Neuron (in vitro differentiated cells): ENCODE measurements at regions not wholly inside any gene's neighbourhood (a gene's known extent, or its start where the extent isn't known, plus 50 kb on each side); places are given as distances from the start of the nearest gene placed in this dataset.
"Not testable (repeated sequence)": the region's sequence is repeated elsewhere in the genome, so short reads cannot be mapped to it uniquely, and the experiment has no call there.

Experiments
- H2AFZ ChIP-seq: one replicate; pipeline ENCODE4 v1.6.1; 2013; ENCODE audit warnings: low read depth, mild to moderate bottlenecking, inconsistent platforms, low read length, moderate library complexity
- H3K27me3 ChIP-seq: one replicate; pipeline ENCODE4 v1.6.1; 2013; ENCODE audit warnings: low read length; ENCODE audit not compliant: insufficient read depth
- H3K36me3 ChIP-seq: one replicate; pipeline ENCODE4 v1.6.1; 2013; ENCODE audit warnings: low read length; ENCODE audit not compliant: insufficient read depth
- H3K4me1 ChIP-seq: one replicate; pipeline ENCODE4 v1.6.1; 2013; ENCODE audit warnings: low read length; ENCODE audit not compliant: insufficient read depth
- H3K4me3 ChIP-seq: 2 replicates; pipeline ENCODE4 v1.5.1; 2013; ENCODE audit warnings: mild to moderate bottlenecking, low read length, moderate library complexity
- H3K9me3 ChIP-seq: one replicate; pipeline ENCODE4 v1.6.1; 2013; ENCODE audit warnings: low read length

GRCh38 chr5:117652958-117653280 is 1078.3 kb upstream of the SEMA6A start:
- H3K4me3 ChIP-seq, result no peak overlapping the region
- no peaks in the 10 kb centered on the region for H3K27me3 ChIP-seq
- H3K4me1 ChIP-seq, result no peaks in the 10 kb centered on the region
- no peak overlapping the region for H2AFZ ChIP-seq
- no peaks in the 10 kb centered on the region for H3K36me3 ChIP-seq
- no peaks in the 10 kb centered on the region for H3K9me3 ChIP-seq

DNA sequence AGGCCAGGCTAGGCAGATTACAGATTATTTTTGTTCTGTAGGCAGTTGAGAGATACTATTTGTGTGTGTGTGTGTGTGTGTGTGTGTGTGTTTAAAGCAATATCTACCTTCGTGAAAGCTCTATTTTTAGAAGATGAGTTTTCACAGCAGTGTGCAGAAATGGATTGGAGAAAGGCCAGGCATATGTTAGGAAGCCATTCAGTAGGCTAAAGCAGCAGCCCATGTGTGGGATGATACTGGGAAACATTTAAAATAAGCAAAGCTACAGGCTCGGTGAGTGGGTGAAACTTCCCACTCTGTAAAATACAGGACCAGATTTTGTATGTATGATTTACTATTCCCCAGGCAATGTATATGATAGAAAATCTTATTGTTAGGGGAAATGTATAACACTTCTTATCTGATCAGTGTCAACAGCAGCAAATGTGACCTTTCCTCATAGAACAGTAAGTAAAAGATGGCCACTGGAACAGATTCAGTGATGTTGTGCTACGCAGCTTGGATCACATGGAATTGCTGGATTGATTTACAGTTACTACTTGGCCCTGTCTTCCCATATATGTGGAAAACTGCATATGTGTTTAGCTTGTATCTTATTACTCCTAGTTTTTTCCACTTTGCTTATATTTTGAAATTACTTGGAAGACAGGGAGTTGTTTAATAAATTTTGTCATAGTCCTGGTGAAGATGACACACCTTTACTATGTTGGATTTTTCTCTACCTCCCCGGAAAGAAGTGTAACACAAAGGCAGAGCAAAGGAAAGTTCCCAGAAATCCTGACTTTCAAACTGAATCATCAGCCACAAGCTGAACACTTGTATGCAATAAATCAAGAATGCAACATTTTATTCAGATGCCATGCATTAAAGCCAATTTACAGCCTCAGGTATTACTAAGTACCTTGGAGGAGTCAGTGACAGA is 1077.7 kb upstream of the SEMA6A start:
- Histone ChIP-seq H3K36me3 (no peaks in the 10 kb centered on the region), H3K4me3 (no peak overlapping the region), H2AFZ (no peak overlapping the region), H3K9me3 (no peaks in the 10 kb centered on the region), H3K27me3 (no peaks in the 10 kb centered on the region), H3K4me1 (no peaks in the 10 kb centered on the region)

GRCh38 chr5:117649821-117650220 is 1075.2 kb upstream of the SEMA6A start:
- no peak overlapping the region for H2AFZ ChIP-seq
- H3K4me3 ChIP-seq, result no peak overlapping the region
- no peaks in the 10 kb centered on the region for H3K4me1 ChIP-seq
- no peaks in the 10 kb centered on the region for H3K9me3 ChIP-seq
- H3K27me3 ChIP-seq, result no peaks in the 10 kb centered on the region
- no peaks in the 10 kb centered on the region for H3K36me3 ChIP-seq

- Histone ChIP-seq H3K4me3 (no peak overlapping the region), H3K36me3 (no peaks in the 10 kb centered on the region), H3K27me3 (no peaks in the 10 kb centered on the region), H2AFZ (no peak overlapping the region), H3K4me1 (no peaks in the 10 kb centered on the region), H3K9me3 (no peaks in the 10 kb centered on the region)
Measured at GRCh38 chr5:117645400-117645799, 1070.8 kb upstream of the SEMA6A start.

- no peaks in the 10 kb centered on the region for H3K27me3 ChIP-seq
- no peak overlapping the region for H2AFZ ChIP-seq
- H3K4me1 ChIP-seq, result no peaks in the 10 kb centered on the region
- H3K36me3 ChIP-seq, result no peaks in the 10 kb centered on the region
- no peaks in the 10 kb centered on the region for H3K9me3 ChIP-seq
- H3K4me3 ChIP-seq, result no peak overlapping the region
Measured at GRCh38 chr5:117638581-117638980, 1064.0 kb upstream of the SEMA6A start.

- H2AFZ ChIP-seq, result no peak overlapping the region
- no peaks in the 10 kb centered on the region for H3K4me1 ChIP-seq
- no peaks in the 10 kb centered on the region for H3K36me3 ChIP-seq
- no peaks in the 10 kb centered on the region for H3K27me3 ChIP-seq
- H3K4me3 ChIP-seq, result no peak overlapping the region
- H3K9me3 ChIP-seq, result no peaks in the 10 kb centered on the region
Measured at GRCh38 chr5:117633093-117633492, 1058.5 kb upstream of the SEMA6A start.

- Histone ChIP-seq H3K36me3 (no peaks in the 10 kb centered on the region), H3K9me3 (no peaks in the 10 kb centered on the region), H3K4me3 (no peak overlapping the region), H3K4me1 (peaks cover 9% of the 10 kb centered on the region), H3K27me3 (no peaks in the 10 kb centered on the region), H2AFZ (no peak overlapping the region)
Measured at GRCh38 chr5:117624201-117624600, 1049.6 kb upstream of the SEMA6A start.

GRCh38 chr5:117623042-117623805 is 1048.6 kb upstream of the SEMA6A start:
- Histone ChIP-seq H3K4me1 (peaks cover 9% of the 10 kb centered on the region), H2AFZ (no peak overlapping the region), H3K36me3 (no peaks in the 10 kb centered on the region), H3K9me3 (no peaks in the 10 kb centered on the region), H3K4me3 (no peak overlapping the region), H3K27me3 (no peaks in the 10 kb centered on the region)

GRCh38 chr5:117621921-117622320 is 1047.3 kb upstream of the SEMA6A start:
- H2AFZ ChIP-seq, result no peak overlapping the region
- no peaks in the 10 kb centered on the region for H3K9me3 ChIP-seq
- peaks cover 9% of the 10 kb centered on the region for H3K4me1 ChIP-seq
- no peaks in the 10 kb centered on the region for H3K27me3 ChIP-seq
- no peak overlapping the region for H3K4me3 ChIP-seq
- H3K36me3 ChIP-seq, result no peaks in the 10 kb centered on the region

- Histone ChIP-seq H3K4me1 (no peaks in the 10 kb centered on the region), H3K9me3 (no peaks in the 10 kb centered on the region), H3K4me3 (no peak overlapping the region), H3K27me3 (no peaks in the 10 kb centered on the region), H3K36me3 (no peaks in the 10 kb centered on the region), H2AFZ (no peak overlapping the region)
Measured at GRCh38 chr5:117615226-117615625, 1040.6 kb upstream of the SEMA6A start.

DNA sequence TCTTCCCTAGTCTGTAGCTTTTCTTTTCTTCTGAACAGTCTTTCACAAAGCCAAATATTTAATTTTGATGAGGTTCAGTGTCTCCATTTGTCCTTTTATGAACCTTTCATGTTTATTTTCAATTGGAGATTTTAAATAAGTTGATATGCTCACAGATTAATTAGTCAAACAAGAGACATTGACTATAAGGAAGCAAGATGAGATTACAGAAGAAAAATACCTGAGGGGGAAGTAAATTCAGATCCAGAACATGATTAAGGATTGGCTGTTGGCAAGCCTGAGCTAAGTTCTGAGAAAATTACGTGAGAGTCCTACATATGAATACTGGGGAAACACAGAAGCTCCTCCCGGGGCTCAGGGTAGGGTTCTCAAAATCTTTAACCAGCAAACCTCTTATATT is 1039.8 kb upstream of the SEMA6A start:
- Histone ChIP-seq H3K27me3 (no peaks in the 10 kb centered on the region), H2AFZ (no peak overlapping the region)

GRCh38 chr5:117604845-117605244 is 1030.2 kb upstream of the SEMA6A start:
- Histone ChIP-seq H3K4me3 (no peak overlapping the region), H3K36me3 (no peaks in the 10 kb centered on the region), H3K4me1 (no peaks in the 10 kb centered on the region), H3K9me3 (no peaks in the 10 kb centered on the region), H2AFZ (no peak overlapping the region), H3K27me3 (no peaks in the 10 kb centered on the region)

More for the DNA sequence above, 1039.8 kb upstream of the SEMA6A start:
- no peaks in the 10 kb centered on the region for H3K9me3 ChIP-seq
- no peaks in the 10 kb centered on the region for H3K4me1 ChIP-seq
- no peaks in the 10 kb centered on the region for H3K36me3 ChIP-seq
- H3K4me3 ChIP-seq, result no peak overlapping the region

GRCh38 chr5:117599811-117600210 is 1025.2 kb upstream of the SEMA6A start:
- not testable (repeated sequence) for H3K36me3 ChIP-seq, H3K9me3 ChIP-seq, H3K27me3 ChIP-seq, H3K4me3 ChIP-seq, H2AFZ ChIP-seq, H3K4me1 ChIP-seq
